ENCODE measurements at regions not wholly inside any gene's neighbourhood (a gene's known extent, or its start where the extent isn't known, plus 50 kb on each side); places are given as distances from the start of the nearest gene placed in this dataset.

- Histone ChIP-seq H3K27ac (ENCODE audit: insufficient read depth, low read depth, low read length) (no peak overlapping the region), H3K27me3 (ENCODE audit: control insufficient read depth in 2 of 2, insufficient read depth in 2 of 2, low read length in 2 of 2) (no peaks in the 10 kb centered on the region), H3K4me3 (replicated peaks in 1 of 3; ENCODE audit: insufficient read depth in 1 of 3, low read depth in 1 of 3, low read length in 3 of 3) (no peak overlapping the region), H3K9me3 (replicated peaks; ENCODE audit: control insufficient read depth, insufficient read depth, low read length) (no peaks in the 10 kb centered on the region), H4K20me1 (replicated peaks; ENCODE audit: control insufficient read depth, extremely low read depth, insufficient read depth, low read length) (no peaks in the 10 kb centered on the region), H3K9me1 (replicated peaks; ENCODE audit: control insufficient read depth, extremely low read depth, insufficient read depth, low read length) (no peaks in the 10 kb centered on the region), H3K79me2 (ENCODE audit: control insufficient read depth, insufficient read depth, low read length) (no peaks in the 10 kb centered on the region), H3K36me3 (ENCODE audit: control insufficient read depth in 2 of 2, extremely low read depth in 1 of 2, insufficient read depth in 2 of 2, low read length in 2 of 2) (no peaks in the 10 kb centered on the region), H3K4me2 (ENCODE audit: insufficient read depth, low read length) (no peak overlapping the region), H2AFZ (ENCODE audit: low read depth, low read length) (no peak overlapping the region), H3K9ac (replicated peaks; ENCODE audit: extremely low read depth, insufficient read depth, low read length) (no peak overlapping the region), H3K4me1 (ENCODE audit: control insufficient read depth, extremely low read depth, insufficient read depth, low read length) (no peaks in the 10 kb centered on the region)
- no TSS peak for BruUV-seq (replicated peaks)
- ChIA-PET CTCF (no interaction called here), POLR2A (no interaction called here)
- TF ChIP-seq GATA2 (IDR thresholded peaks at IDR 0.05; ENCODE audit: insufficient read depth, insufficient read length, low read depth, low read length): no peak
- no peak for TF ChIP-seq JUN (IDR thresholded peaks at IDR 0.05; ENCODE audit: borderline replicate concordance, insufficient read depth, insufficient read length, low read depth)
- no peak for TF ChIP-seq EZH2 (IDR thresholded peaks at IDR 0.05; ENCODE audit: borderline replicate concordance, low read depth, low read length, severe bottlenecking)
- TF ChIP-seq POLR2AphosphoS5 (IDR thresholded peaks at IDR 0.05; ENCODE audit: insufficient read depth, low read depth, low read length): no peak
- no peak for TF ChIP-seq MYC (IDR thresholded peaks at IDR 0.05; ENCODE audit: low read depth, low read length)
- no peak for TF ChIP-seq POLR2A (IDR thresholded peaks at IDR 0.05; ENCODE audit: low read depth, low read length)
- TF ChIP-seq CTCF (IDR thresholded peaks at IDR 0.05; ENCODE audit: extremely low read depth in 1 of 2, insufficient read depth in 1 of 2, low read depth in 1 of 2, low read length in 2 of 2): no peak
- TF ChIP-seq FOS (IDR thresholded peaks at IDR 0.05; ENCODE audit: borderline replicate concordance, insufficient read depth, low read length): no peak
- TF ChIP-seq MAX (IDR thresholded peaks at IDR 0.05; ENCODE audit: insufficient read depth, insufficient read length): no peak
- dilution Hi-C loops (cut with MboI; ENCODE audit: extremely low pct_ligation_motif_present, low sequenced_read_pairs) (no loop called here), intact Hi-C loops (cut with micrococcal nuclease) (no loop called here)
- no peak for FAIRE-seq
- DNase-seq (ENCODE audit: low read depth, low spot score): no peak
Observed at GRCh38 chr11:82606738-82607137, 126.9 kb downstream of the FAM181B start.
